A172 (cell line): ENCODE measurements at regions not wholly inside any gene's neighbourhood (a gene's known extent, or its start where the extent isn't known, plus 50 kb on each side); places are given as distances from the start of the nearest gene placed in this dataset.

Experiments
- DNase-seq: peaks from one replicate; pipeline ENCODE4 v3.0.0-alpha.2; 2015; ENCODE audit warnings: low spot score

DNA sequence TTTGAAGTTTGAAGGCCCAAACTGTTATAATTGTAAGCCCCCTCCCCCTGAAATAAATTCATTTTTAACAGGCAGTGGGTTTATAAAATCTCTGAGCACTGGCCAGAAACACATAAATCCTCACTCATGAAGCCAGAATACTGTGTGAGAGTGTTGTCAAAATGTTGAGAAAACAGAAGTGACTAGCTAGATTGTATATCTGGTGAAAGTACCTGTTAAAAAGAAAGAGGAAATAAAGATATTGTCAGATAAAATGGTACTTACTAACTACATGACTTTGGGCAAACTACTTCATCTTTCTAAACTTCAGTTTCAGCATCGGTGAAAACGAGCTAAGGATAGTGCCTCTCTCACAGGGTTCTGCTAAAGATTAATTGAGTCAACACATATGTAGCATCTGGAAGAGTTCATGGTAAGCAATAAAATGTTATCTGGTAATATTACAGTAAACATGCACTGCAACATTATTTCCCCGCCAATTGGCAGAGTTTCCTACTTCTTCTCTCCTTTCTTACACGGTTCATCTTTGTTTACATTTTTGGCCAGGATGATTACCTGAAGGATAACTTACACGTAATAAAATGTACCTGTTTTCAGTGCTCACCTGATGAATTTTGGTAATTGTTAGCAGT, 202.5 kb upstream of the CHRM2 start:
- no peak for DNase-seq

DNA sequence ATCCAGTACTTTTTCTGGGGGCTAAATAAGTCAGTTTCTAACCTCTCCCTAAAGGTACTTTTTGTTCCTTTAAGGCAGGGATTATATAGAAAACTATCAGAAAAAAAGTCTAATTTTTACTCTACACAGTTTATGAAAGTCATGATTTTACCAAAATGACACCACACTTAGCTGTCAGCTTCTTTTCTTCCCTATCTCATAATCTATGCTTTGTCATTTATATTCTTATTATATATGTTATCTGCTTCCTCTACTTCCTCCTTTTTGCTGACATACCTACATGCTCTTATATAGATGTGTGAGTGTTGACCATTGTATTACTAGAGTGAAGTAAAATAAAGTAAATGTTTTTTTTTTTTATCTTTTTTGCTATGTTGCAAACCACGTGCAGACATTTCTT, 203.9 kb upstream of the CHRM2 start:
- DNase-seq, result no peak

GRCh38 chr7:136657482-136657921, 210.9 kb upstream of the CHRM2 start:
- no peak for DNase-seq

DNA sequence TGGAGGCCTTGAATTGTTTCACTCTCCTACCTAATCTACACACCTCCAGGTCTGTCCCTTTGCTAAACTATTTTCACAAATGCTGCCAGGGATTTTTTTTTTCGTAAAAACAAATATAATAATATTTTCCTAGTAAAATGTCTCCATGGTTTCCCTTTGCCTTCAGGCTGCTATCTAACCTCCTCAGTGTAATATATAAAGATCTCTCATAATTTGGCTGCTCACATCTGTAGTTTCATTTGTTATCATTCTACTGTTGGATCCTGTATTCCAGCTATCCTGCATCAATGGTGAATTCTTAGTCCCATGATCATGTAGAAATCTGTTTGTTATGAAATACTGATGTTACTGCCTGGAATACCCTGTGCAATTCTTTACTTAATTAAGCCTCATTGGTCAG, 211.9 kb upstream of the CHRM2 start:
- no peak for DNase-seq

- DNase-seq, result no peak
Observed at GRCh38 chr7:136655414-136655813, 213.0 kb upstream of the CHRM2 start.

DNA sequence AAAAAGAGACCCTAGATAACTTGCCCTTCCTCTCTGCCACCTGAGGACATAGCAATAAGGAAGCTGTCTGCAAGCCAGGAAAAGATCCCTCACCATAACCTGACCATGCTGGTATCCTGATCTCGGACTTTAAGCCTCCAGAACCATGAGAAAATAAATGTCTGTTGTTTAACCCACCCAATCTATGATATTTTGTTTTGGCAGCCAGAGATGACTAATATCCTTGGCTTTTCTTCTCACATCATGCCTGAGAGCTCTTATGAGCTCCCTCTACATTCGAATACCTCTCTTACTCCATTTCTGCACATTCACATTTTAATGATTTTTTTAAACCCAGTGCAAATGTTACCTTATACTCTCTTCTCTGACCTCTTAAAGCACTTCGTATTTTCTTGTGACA, 214.0 kb upstream of the CHRM2 start:
- no peak for DNase-seq

- DNase-seq, result no peak
Observed at GRCh38 chr7:136652635-136653370, 215.6 kb upstream of the CHRM2 start.

DNA sequence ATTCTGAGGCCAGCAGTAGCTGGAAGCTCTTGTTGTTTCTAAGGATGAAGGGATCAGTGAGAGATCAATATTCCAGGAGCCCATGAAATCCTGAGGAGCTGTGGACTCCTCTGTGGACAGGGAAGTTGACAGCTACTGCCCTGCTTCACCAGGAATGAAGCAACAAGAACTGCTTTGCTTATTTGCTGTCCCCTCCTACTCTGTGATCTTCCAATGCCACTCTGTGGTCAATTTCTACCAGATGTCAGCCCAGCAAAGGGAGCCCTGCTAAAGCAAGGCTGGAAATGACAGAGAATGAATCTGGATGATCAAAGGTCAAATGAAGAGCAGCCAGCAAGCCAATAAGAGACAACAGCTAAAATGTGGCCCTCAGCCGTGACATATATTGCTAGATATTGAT, 227.5 kb upstream of the CHRM2 start:
- DNase-seq, result no peak

GRCh38 chr7:136637813-136638212, 230.6 kb upstream of the CHRM2 start:
- no peak for DNase-seq

DNA sequence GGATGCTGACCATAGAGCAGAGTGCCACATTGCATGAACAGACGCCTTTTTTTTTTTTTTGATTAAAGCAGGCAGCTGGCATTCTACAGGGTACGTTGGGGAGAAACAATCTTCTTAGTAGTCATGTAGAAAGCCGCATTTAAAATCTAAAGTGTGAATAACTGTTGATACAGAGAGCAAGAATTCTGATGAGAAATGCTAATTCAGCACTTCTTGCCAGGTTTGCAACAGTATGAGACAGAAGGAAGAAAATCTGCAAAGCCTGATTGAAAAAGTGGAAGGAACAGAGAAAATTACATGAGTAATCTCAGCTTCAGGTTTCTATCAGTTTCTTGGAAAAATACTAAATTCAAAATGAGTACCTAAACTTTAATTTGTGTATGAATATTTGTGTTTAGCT, 232.7 kb upstream of the CHRM2 start:
- no peak for DNase-seq

DNA sequence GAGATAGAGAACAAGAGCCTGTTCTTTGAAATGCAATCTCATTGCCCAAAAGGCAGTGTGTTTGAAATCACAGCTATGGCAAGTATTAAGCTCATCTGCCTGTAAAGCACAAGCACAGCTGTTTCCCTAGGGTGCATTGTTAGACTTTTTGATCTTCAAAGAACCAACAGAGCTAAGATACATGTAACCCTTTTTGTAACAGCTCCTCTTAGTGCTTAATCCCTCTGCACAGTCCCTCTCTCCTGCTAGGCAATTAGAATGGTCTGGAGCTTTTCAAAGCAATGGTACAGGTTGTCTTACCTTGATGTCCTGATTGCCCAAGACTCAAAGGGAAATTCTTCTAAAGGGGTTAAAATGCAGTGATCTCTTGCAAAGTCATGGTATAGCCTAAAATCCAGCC, 249.6 kb upstream of the CHRM2 start:
- no peak for DNase-seq

DNA sequence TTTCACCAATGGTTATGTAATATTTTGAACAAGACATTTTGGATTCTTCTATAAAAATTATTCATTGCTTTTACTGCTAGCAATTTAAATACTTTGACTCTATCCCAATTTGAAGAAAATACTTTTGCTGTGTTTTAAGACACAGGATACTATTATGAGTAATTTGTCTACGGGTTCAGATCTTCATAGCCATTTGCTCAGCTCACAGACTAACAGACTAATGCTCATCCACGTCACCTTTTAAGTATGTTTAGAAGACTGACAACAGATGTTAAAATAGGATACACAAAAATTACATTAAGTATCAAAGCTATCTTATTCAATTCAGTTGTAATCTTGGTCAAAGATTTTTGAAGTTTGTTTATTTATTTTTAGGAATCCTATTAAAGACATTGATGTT, 251.3 kb upstream of the CHRM2 start:
- no peak for DNase-seq

DNA sequence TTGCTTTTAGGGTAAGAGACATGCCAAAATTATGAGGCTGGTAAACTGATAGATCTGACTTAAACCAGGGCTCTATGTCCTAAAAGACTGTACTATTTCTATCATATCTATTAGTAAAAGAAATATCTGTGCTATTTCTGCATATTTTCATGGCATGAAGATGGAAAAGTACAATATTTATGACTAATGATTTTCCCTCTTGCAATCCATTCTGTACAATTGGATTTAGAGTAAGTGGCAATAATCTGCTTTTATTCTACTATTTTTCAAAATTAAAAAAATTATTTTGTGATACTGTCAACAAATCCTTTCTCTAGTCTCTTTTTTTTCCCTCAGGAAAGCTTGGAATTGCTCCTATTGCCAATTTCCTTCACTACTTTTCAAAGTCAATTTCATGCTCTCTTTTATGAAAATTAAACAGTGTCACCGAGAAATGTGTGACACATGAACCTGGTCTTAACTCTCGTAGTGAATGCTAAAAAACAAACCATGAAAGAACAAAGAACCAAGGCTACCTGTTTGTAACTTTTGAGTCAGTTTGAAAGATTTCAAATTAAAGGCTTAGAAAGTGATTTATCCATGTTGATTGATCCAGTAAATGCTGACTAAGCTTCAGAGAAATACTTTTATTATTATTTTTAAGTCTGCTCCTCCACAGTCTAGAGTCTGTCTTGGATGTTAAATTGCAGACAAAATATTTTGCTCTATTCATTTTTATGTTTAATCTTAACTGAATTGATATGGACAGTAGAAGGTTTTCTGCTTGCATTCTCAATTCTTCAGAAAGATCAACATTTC, 262.7 kb upstream of the CHRM2 start:
- DNase-seq, result no peak

GRCh38 chr7:136601772-136602171, 266.7 kb upstream of the CHRM2 start:
- no peak for DNase-seq

DNA sequence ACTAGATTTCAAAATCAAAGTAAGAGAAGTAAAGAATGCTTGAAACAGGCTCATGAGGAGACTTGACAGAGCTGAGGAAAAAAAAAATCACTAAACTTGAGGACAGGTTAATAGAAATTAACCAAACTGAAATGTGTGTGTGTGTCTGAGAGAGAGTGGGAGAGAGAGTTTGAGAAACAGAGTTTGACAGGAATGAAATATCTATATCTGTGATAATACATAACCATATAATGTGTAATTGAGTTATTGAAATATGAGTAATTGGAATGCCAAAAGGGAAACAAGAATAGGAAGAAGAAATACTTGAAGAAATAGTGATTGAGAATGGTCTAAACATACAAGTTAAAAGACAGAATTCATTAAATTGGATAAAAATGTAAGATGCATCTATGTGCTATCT, 268.0 kb upstream of the CHRM2 start:
- no peak for DNase-seq

GRCh38 chr7:136594739-136595144, 273.7 kb upstream of the CHRM2 start:
- DNase-seq, result no peak

DNA sequence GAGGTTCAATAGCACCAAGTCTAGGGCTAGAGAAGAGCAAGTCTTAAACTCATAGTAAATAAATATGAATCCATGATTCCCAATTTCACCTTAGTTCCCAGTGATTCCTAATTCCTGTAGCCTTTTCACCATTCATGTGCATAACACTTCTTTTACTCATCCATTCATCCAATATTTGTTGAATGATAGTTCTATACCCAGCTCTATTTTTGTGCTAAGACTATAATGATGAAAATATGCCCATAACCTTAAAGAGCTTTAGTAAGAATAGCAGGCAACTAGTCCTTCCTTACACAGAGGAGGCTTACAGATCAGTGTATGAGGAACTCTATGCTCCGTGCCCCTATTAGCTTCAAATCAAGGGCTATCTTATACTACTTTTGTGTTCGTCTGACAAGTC, 280.2 kb upstream of the CHRM2 start:
- no peak for DNase-seq

- no peak for DNase-seq
Observed at GRCh38 chr7:136585954-136586670, 282.3 kb upstream of the CHRM2 start.

DNA sequence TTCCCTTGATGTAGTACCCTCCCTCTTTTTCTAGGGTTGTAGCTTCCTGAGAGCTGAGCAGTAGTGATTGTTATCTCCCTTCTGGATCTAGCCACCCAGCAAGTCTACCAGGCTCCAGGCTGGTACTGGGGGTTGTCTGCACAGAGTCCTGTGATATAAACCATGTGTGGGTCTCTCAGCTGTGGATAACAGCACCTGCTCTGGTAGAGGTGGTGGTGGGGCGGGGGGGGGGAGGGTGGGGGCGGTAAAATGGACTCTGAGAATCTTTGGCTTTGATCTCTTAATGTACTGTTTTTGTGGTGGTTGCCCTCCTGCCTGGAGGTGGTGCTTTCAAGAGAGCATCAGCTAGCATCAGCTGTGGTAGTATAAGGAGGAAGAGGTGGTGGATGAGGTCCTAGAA, 302.0 kb upstream of the CHRM2 start:
- DNase-seq, result no peak

DNA sequence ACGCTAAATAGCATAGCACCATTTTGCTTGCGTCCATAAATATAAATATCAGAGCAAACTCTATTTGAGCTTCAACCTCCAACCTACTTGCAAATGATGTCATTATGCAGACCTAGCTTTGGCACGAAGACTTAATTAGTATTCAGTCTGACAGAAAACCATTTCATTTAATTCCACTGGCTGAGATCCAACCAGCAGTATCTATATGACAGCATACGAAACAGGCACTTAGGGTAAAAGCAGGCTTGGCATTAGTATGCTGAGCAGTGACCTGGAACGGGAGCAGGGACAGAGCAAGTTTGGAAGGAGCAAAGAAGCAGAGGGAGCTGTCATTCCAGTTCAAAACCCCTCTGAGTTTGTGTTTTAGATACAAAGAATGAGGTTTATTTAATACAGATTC, 312.5 kb upstream of the CHRM2 start:
- DNase-seq, result no peak

GRCh38 chr7:136551618-136552017, 316.8 kb upstream of the CHRM2 start:
- DNase-seq, result no peak

- DNase-seq, result no peak
Observed at GRCh38 chr7:136549756-136550155, 318.7 kb upstream of the CHRM2 start.
